GM12873 (cell line): ENCODE measurements at regions not wholly inside any gene's neighbourhood (a gene's known extent, or its start where the extent isn't known, plus 50 kb on each side); places are given as distances from the start of the nearest gene placed in this dataset.

Experiments used
- TF ChIP-seq, protein P1 (sequence below): IDR thresholded peaks from 2 replicates; pipeline ENCODE4 v1.5.1; 2012; ENCODE audit warnings: low read depth, mild to moderate bottlenecking, moderate library complexity, low read length, control low read depth; ENCODE audit not compliant: insufficient read depth; ENCODE audit errors: missing control alignments

DNA sequence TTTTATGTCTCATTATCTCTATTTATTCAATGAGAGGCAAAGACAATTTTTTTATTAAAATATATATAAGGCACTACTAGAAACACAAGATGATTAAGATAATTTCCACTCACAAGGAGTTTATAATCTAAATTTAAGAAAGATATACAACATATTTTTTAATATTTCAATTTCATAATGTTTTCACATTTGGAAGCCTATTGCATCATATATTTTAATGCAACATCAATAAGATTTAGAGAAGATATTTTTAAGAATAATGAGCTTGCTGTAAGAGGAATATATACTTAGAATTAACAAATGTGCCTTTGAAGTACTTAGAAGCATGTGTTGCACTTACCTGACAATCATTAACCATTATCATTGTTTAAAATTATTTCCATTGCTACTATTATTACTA, 597.7 kb upstream of the BTBD3 start:
- TF ChIP-seq, protein P1, sequence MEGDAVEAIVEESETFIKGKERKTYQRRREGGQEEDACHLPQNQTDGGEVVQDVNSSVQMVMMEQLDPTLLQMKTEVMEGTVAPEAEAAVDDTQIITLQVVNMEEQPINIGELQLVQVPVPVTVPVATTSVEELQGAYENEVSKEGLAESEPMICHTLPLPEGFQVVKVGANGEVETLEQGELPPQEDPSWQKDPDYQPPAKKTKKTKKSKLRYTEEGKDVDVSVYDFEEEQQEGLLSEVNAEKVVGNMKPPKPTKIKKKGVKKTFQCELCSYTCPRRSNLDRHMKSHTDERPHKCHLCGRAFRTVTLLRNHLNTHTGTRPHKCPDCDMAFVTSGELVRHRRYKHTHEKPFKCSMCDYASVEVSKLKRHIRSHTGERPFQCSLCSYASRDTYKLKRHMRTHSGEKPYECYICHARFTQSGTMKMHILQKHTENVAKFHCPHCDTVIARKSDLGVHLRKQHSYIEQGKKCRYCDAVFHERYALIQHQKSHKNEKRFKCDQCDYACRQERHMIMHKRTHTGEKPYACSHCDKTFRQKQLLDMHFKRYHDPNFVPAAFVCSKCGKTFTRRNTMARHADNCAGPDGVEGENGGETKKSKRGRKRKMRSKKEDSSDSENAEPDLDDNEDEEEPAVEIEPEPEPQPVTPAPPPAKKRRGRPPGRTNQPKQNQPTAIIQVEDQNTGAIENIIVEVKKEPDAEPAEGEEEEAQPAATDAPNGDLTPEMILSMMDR, result no peak

DNA sequence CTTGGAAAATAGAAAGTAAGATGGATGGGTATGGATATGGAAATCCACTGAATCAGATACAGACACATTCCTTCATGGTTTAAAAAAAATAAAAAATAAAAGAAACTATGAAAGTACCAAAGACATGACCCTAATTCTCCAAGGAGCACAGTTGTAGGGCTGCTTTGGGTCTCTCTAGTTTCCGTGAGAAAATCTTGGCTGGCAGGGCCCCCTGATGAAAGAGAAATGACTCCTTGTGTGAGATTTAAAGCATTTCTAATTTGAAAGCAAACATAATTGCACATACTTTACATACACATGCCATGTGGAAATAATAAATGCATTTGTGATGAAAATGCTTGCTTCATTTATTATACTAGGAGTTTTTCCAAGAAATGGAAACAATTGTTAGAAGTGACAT, 593.9 kb upstream of the BTBD3 start:
- TF ChIP-seq, protein P1, result no peak

DNA sequence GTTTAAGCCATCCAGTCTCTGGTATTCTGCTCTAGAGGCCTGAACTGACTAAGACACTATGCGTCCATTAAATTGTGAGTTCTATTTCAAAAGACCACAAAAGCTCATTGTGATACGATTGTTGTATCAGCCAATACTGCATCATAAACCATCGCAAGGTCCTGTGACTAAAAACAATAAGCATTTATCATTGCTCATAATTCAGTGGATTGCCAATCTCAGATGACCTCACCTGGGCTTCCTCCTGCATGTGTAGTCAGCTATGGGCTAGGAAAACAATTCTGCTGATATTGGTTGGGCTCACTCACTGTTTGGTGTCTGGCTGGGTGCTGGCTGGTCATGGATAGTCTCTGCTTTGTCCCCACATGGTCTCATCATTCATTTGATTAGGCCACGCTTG, 592.7 kb upstream of the BTBD3 start:
- TF ChIP-seq, protein P1, result no peak

DNA sequence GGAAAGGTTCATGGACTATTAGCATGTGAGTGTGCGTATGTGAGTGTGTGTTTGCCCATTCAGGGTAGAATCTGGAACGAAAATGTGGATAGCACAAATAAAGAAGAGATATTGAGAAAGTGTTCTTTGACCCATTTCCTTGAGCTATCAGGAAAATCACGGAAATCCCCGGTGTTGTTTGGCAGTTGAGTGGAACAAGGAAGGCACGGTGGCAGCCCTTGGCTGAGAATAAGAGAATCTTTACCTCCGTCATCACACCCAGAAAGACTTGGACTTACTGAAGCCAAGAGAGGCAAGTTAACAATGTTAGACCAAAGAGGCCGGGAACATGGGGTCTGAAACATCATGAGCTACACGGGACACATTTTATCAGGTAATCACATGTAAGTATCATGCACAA, 588.9 kb upstream of the BTBD3 start:
- TF ChIP-seq, protein P1, result no peak

DNA sequence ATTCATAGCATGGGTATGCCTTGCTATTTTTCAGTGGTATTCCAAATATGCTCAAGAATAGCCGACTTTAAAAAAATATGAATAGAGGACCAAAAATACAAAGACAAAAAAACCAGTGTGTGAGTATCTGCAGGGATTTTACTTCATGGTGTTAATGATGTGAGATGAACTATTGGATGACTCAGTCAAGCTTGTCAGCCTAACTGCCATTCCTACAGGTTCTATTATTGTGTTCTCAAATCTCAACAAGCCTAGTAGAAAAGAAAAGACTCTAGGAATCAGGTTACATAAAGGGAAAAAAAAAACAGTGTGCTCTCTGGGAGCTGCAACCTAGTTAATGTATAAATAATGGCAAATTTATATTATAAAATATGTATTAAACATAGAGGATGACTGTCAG, 588.4 kb upstream of the BTBD3 start:
- TF ChIP-seq, protein P1, result no peak

DNA sequence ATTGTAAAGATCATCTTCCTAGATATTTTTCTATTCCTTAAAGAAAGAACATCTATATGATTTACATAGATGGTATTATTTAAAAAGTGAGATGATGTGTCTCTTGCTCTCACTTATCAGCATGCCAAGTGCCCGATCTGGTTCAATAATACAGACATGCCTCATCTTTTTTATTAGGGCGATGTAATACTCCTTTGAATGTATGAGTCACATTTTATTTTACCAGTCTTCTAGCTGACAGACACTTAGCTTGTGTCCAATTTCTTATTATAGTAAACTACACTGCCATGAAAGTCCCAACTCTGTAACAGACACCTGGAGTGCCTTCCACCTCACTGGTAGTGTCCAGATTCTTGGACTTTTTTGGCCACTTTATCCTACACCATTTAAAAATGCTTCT, 586.6 kb upstream of the BTBD3 start:
- TF ChIP-seq, protein P1, result no peak

DNA sequence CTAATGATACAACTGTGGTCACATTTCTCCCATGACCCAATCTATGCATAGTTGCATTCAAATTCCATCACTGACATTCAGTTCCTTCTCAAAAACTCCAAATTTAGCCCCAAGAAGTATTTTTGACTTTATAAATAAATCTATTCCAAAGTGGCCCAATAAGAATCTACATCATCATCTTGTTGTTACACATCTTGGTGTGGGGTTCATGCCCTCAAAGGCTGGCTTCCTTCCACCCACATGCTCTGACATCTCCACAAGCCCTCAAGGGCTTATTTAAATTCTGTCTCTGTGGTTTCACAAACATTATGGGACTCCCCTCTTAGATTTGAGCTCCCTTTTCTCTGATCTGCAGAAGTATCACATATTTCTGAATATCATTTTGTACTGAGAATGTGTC, 585.3 kb upstream of the BTBD3 start:
- TF ChIP-seq, protein P1, result no peak
